ENCODE measurements at regions not wholly inside any gene's neighbourhood (a gene's known extent, or its start where the extent isn't known, plus 50 kb on each side); places are given as distances from the start of the nearest gene placed in this dataset.

- 47 to 55% methylated on average over 3 of the region's 3 CpGs for WGBS, 2 donors
- DNase-seq, result no peak
- TF ChIP-seq CTCF (IDR thresholded peaks at IDR 0.05), result no peak
- Histone ChIP-seq H3K4me3 (no peak overlapping the region), H3K9me3 (no peaks in the 10 kb centered on the region), H3K27ac (no peak overlapping the region), H3K36me3 (no peaks in the 10 kb centered on the region), H3K27me3 (no peaks in the 10 kb centered on the region), H3K4me1 (no peaks in the 10 kb centered on the region)
- no peak for FAIRE-seq
- no peak for ATAC-seq
- intact Hi-C loops (cut with DNase I), result no loop called here
Measured at GRCh38 chr7:19439517-19439916, 269.3 kb downstream of the POLR1F start.

GRCh38 chr7:19437446-19437845 is 271.4 kb downstream of the POLR1F start:
- no peak for DNase-seq
- H3K27ac ChIP-seq, result no peak overlapping the region
- 64 to 88% methylated on average over 1 of the region's 1 CpG for WGBS, 2 donors
- intact Hi-C loops (cut with DNase I), result no loop called here
- no peaks in the 10 kb centered on the region for H3K4me1 ChIP-seq
- no peak for ATAC-seq
- H3K9me3 ChIP-seq, result no peaks in the 10 kb centered on the region
- no peaks in the 10 kb centered on the region for H3K27me3 ChIP-seq
- TF ChIP-seq CTCF (IDR thresholded peaks at IDR 0.05), result no peak
- no peaks in the 10 kb centered on the region for H3K36me3 ChIP-seq
- no peak overlapping the region for H3K4me3 ChIP-seq
- FAIRE-seq, result no peak

GRCh38 chr7:19427944-19428343 is 280.9 kb downstream of the POLR1F start:
- H3K4me3 ChIP-seq, result no peak overlapping the region
- no peak for TF ChIP-seq CTCF (IDR thresholded peaks at IDR 0.05)
- no peak overlapping the region for H3K27ac ChIP-seq
- ATAC-seq, result no peak
- H3K27me3 ChIP-seq, result no peaks in the 10 kb centered on the region
- no peaks in the 10 kb centered on the region for H3K4me1 ChIP-seq
- no peaks in the 10 kb centered on the region for H3K9me3 ChIP-seq
- 66 to 68% methylated on average over 3 of the region's 3 CpGs for WGBS, 2 donors
- DNase-seq, result no peak
- FAIRE-seq, result no peak
- no peaks in the 10 kb centered on the region for H3K36me3 ChIP-seq
- intact Hi-C loops (cut with DNase I), result no loop called here

GRCh38 chr7:19421861-19422260 is 276.6 kb upstream of the FERD3L start:
- intact Hi-C loops (cut with DNase I), result no loop called here
- H3K36me3 ChIP-seq, result no peaks in the 10 kb centered on the region
- no peak overlapping the region for H3K4me3 ChIP-seq
- 49 to 56% methylated on average over 1 of the region's 1 CpG for WGBS, 2 donors
- FAIRE-seq (no peak), DNase-seq (no peak), ATAC-seq (no peak)
- no peak for TF ChIP-seq CTCF (IDR thresholded peaks at IDR 0.05)
- no peaks in the 10 kb centered on the region for H3K4me1 ChIP-seq
- H3K27me3 ChIP-seq, result no peaks in the 10 kb centered on the region
- H3K9me3 ChIP-seq, result no peaks in the 10 kb centered on the region
- H3K27ac ChIP-seq, result no peak overlapping the region

GRCh38 chr7:19417231-19417630 is 272.0 kb upstream of the FERD3L start:
- Histone ChIP-seq H3K36me3 (no peaks in the 10 kb centered on the region), H3K9me3 (no peaks in the 10 kb centered on the region), H3K27me3 (no peaks in the 10 kb centered on the region), H3K4me1 (no peaks in the 10 kb centered on the region), H3K4me3 (no peak overlapping the region), H3K27ac (no peak overlapping the region)
- 72 to 73% methylated on average over 2 of the region's 2 CpGs for WGBS, 2 donors
- TF ChIP-seq CTCF (IDR thresholded peaks at IDR 0.05), result no peak
- DNase-seq, result no peak
- intact Hi-C loops (cut with DNase I), result no loop called here
- no peak for ATAC-seq
- FAIRE-seq, result no peak
